Activated CD4-positive, alpha-beta memory T cell treated with anti-CD3 and anti-CD28 coated beads for 36 hours (primary cell): ENCODE measurements at regions not wholly inside any gene's neighbourhood (a gene's known extent, or its start where the extent isn't known, plus 50 kb on each side); places are given as distances from the start of the nearest gene placed in this dataset.

Experiments used
- CTCF ChIA-PET: fragments of 350-600 bp; sonication (Branson Sonifier 250); formaldehyde crosslinking; loops from one replicate; lab custom pipeline; 2021; ENCODE audit warnings: antibody characterized with exemption, inconsistent platforms; lab: Charles Lee
- POLR2A ChIA-PET: fragments of 350-600 bp; sonication (Branson Sonifier 250); formaldehyde crosslinking; loops from one replicate; lab custom pipeline; 2021; ENCODE audit warnings: antibody characterized with exemption; lab: Charles Lee
- DNase-seq: peaks from one replicate; pipeline ENCODE4 v3.0.0-alpha.2; 2020
- H3K27ac Mint-ChIP-seq: one replicate; pipeline ENCODE4 v1.8.0; 2021; ENCODE audit warnings: mixed read lengths
- H3K27me3 Mint-ChIP-seq: one replicate; pipeline ENCODE4 v1.8.0; 2021; ENCODE audit warnings: mixed read lengths
- H3K36me3 Mint-ChIP-seq: one replicate; pipeline ENCODE4 v1.8.0; 2021; ENCODE audit warnings: mixed read lengths
- H3K4me1 Mint-ChIP-seq: one replicate; pipeline ENCODE4 v1.8.0; 2021; ENCODE audit warnings: low read depth, mixed read lengths
- H3K4me3 Mint-ChIP-seq: one replicate; pipeline ENCODE4 v1.8.0; 2021; ENCODE audit warnings: mild to moderate bottlenecking, mixed read lengths
- H3K9me3 Mint-ChIP-seq: one replicate; pipeline ENCODE4 v1.8.0; 2021; ENCODE audit warnings: mixed read lengths
- intact Hi-C: fragments of 100-400 bp; cut with micrococcal nuclease; formaldehyde crosslinking; loops from one replicate; pipeline ENCODE4 v1.15.1; 2023

- Mint-ChIP-seq H3K36me3 (no peaks in the 10 kb centered on the region), H3K9me3 (no peaks in the 10 kb centered on the region), H3K4me3 (no peak overlapping the region), H3K4me1 (no peaks in the 10 kb centered on the region), H3K27me3 (no peaks in the 10 kb centered on the region), H3K27ac (no peak overlapping the region)
- POLR2A ChIA-PET = no interaction called here
- no peak for DNase-seq
- intact Hi-C loops = no loop called here
- CTCF ChIA-PET = no interaction called here
Observed at GRCh38 chr5:92969191-92969780, 611.7 kb downstream of the NR2F1-AS1 start.

DNA sequence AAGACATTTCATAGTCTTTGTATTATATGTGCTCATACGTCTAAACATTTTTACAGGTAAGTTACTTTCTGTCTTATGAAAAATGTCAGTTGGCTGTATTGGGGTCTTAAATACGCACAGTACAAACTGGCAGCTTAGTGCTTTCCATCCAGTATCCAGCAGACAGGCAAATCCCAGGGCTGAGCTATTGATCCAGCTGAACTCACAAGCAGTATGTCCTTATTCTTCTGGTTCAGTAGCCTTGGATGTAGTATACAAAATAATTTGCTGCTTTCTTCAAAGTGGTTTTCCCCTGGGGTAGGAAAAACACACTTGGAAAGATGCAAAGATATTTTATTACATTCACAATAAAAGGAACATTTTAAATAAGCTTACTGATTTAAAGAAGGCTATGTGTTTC lies 617.2 kb downstream of the NR2F1-AS1 start:
- Mint-ChIP-seq H3K36me3 (no peaks in the 10 kb centered on the region), H3K4me1 (no peaks in the 10 kb centered on the region), H3K4me3 (no peak overlapping the region), H3K9me3 (no peaks in the 10 kb centered on the region), H3K27ac (no peak overlapping the region), H3K27me3 (no peaks in the 10 kb centered on the region)
- intact Hi-C loops = no loop called here
- no peak for DNase-seq
- ChIA-PET POLR2A (no interaction called here), CTCF (interaction anchor here (1.0 kb wide), 1 partner anchor 12 kb away, joined by 3 read pairs; no protein-coding TSS in a partner anchor)

DNA sequence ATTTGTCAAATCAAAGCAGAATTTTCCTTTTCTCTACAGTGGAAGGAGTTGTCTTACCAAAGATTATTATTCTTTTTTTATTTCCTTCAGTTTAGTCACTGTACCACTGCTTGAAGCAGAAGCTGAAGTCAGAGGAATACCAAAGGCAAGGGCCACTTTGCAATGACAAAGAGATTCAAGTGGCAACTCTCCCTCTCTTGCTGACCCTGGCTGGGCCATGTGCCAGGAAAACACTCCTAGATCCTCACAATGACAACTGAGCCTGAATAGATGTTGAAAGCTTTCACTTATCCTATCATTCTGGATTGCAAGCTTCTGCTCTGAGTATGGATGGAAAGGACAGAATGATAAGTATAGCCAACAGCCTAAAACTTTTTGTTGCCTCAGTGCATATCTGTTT lies 618.3 kb downstream of the NR2F1-AS1 start:
- no peaks in the 10 kb centered on the region for H3K4me1 Mint-ChIP-seq
- H3K36me3 Mint-ChIP-seq = no peaks in the 10 kb centered on the region
- ChIA-PET POLR2A (no interaction called here), CTCF (no interaction called here)
- no peak overlapping the region for H3K4me3 Mint-ChIP-seq
- DNase-seq = no peak
- intact Hi-C loops = no loop called here
- H3K27ac Mint-ChIP-seq = no peak overlapping the region
- no peaks in the 10 kb centered on the region for H3K27me3 Mint-ChIP-seq
- no peaks in the 10 kb centered on the region for H3K9me3 Mint-ChIP-seq

GRCh38 chr5:92956886-92957285 lies 624.1 kb downstream of the NR2F1-AS1 start:
- H3K4me3 Mint-ChIP-seq = no peak overlapping the region
- CTCF ChIA-PET = no interaction called here

GRCh38 chr5:92952243-92952642 lies 628.8 kb downstream of the NR2F1-AS1 start:
- no peak for DNase-seq
- intact Hi-C loops = no loop called here
- ChIA-PET POLR2A (no interaction called here), CTCF (no interaction called here)
- H3K9me3 Mint-ChIP-seq = peaks cover 43% of the 10 kb centered on the region
- H3K36me3 Mint-ChIP-seq = no peaks in the 10 kb centered on the region
- no peak overlapping the region for H3K4me3 Mint-ChIP-seq
- H3K27ac Mint-ChIP-seq = no peak overlapping the region
- no peaks in the 10 kb centered on the region for H3K27me3 Mint-ChIP-seq
- H3K4me1 Mint-ChIP-seq = no peaks in the 10 kb centered on the region

More at GRCh38 chr5:92956886-92957285, 624.1 kb downstream of the NR2F1-AS1 start:
- H3K27me3 Mint-ChIP-seq = no peaks in the 10 kb centered on the region
- H3K9me3 Mint-ChIP-seq = peaks cover 13% of the 10 kb centered on the region
- DNase-seq = no peak
- H3K27ac Mint-ChIP-seq = no peak overlapping the region
- H3K36me3 Mint-ChIP-seq = no peaks in the 10 kb centered on the region
- H3K4me1 Mint-ChIP-seq = no peaks in the 10 kb centered on the region
- POLR2A ChIA-PET = no interaction called here
- intact Hi-C loops = no loop called here

DNA sequence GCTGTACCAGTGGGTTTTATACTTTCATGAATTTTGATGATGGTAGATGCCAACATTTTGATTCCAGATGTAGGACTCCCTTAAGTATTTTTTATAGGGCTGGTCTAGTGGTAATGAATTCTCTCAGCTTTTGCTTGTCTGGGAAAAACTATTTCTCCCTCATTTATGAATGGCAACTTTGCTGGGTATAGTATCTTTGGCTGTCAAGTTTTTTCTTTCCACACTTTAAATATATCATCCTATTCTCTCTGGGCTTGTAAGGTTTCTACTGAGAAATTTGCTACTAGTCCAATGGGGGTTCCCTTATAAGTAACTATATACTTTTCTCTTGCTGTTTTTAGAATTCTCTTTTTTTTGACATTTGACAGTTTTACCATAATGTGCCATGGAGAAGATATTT lies 629.3 kb downstream of the NR2F1-AS1 start:
- CTCF ChIA-PET = no interaction called here

DNA sequence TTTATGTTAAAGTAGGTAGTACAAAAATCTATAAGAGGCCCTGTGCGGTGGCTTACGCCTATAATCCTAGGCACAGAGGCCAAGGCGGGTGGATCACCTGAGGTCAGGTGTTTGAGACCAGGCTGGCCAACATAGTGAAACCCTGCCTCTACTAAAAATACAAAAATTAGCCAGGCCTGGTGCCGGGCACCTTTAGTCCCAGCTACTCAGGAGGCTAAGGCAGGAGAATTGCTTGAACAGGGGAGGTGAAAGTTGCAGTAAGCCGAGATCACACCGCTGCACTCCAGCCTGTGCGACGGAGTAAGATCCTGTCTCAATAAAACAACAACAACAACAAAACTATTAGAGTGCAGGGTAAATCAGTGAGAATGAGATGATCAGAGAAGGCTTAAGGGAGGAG lies 634.5 kb downstream of the NR2F1-AS1 start:
- Mint-ChIP-seq H3K27me3 (no peaks in the 10 kb centered on the region), H3K9me3 (peaks cover 27% of the 10 kb centered on the region)
- intact Hi-C loops = no loop called here

More for the DNA sequence above, 629.3 kb downstream of the NR2F1-AS1 start:
- no peak overlapping the region for H3K4me3 Mint-ChIP-seq
- H3K36me3 Mint-ChIP-seq = no peaks in the 10 kb centered on the region
- no peak for DNase-seq
- POLR2A ChIA-PET = no interaction called here
- no peak overlapping the region for H3K27ac Mint-ChIP-seq
- intact Hi-C loops = no loop called here
- H3K4me1 Mint-ChIP-seq = no peaks in the 10 kb centered on the region
- H3K27me3 Mint-ChIP-seq = no peaks in the 10 kb centered on the region
- H3K9me3 Mint-ChIP-seq = peaks cover 43% of the 10 kb centered on the region

DNA sequence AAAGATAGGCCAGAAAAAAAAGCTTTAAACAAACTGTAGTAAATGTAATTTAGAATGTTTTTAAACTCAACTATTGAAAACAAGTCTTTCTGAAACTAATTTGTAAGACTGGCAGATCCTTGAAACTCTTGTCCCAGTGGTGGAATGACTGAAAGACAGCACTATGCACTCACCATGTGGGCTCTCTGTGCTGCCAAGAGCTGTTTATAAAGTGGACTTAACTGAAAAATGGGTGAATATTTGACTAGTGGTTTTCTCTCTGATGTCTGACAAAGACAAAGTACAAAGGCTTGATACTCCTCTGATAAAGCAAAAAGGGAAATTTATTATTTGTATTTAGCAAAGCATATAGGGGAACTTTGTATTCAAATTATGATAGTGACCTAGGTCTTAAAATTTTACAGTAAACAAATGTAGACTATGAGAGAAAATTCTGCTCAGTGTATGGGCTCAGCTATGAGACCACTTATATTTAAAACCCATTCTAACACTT lies 635.4 kb downstream of the NR2F1-AS1 start:
- no peak for DNase-seq
- Mint-ChIP-seq H3K4me1 (no peaks in the 10 kb centered on the region), H3K9me3 (peaks cover 20% of the 10 kb centered on the region), H3K36me3 (no peaks in the 10 kb centered on the region), H3K4me3 (no peak overlapping the region), H3K27me3 (no peaks in the 10 kb centered on the region), H3K27ac (no peak overlapping the region)
- POLR2A ChIA-PET = no interaction called here
- intact Hi-C loops = no loop called here
- CTCF ChIA-PET = interaction anchor here (1.0 kb wide), 1 partner anchor 256 kb away, joined by 3 read pairs; no protein-coding TSS in a partner anchor

More for the DNA sequence above, 634.5 kb downstream of the NR2F1-AS1 start:
- no peaks in the 10 kb centered on the region for H3K36me3 Mint-ChIP-seq
- ChIA-PET POLR2A (no interaction called here), CTCF (no interaction called here)
- H3K4me1 Mint-ChIP-seq = no peaks in the 10 kb centered on the region
- no peak for DNase-seq
- no peak overlapping the region for H3K27ac Mint-ChIP-seq
- H3K4me3 Mint-ChIP-seq = no peak overlapping the region

GRCh38 chr5:92944903-92945604 lies 636.0 kb downstream of the NR2F1-AS1 start:
- Mint-ChIP-seq H3K27ac (no peak overlapping the region), H3K9me3 (peaks cover 16% of the 10 kb centered on the region), H3K4me1 (no peaks in the 10 kb centered on the region), H3K36me3 (no peaks in the 10 kb centered on the region), H3K27me3 (no peaks in the 10 kb centered on the region), H3K4me3 (no peak overlapping the region)
- ChIA-PET POLR2A (no interaction called here), CTCF (interaction anchor here (1.0 kb wide), 1 partner anchor 255 kb away, joined by 3 read pairs; no protein-coding TSS in a partner anchor)
- intact Hi-C loops = no loop called here
- DNase-seq = no peak

DNA sequence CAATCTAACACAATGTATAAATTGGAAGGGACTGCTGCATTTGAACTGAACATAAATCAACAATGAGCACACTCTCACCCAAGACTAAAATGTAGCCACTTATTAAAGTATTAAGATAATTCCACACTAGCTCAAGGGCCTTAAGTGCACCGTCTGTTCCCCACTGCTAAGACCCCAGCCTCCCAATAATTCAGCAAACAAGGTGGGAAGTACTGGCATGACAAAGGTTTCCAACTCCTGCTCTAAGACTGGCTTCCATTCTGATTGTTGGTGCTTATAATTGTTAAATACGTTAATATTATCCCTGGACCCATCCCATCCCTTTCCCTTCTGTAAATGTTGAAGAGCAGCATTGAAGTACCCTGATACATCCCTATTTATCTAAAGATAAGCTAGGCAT lies 636.7 kb downstream of the NR2F1-AS1 start:
- no peak for DNase-seq
- no peaks in the 10 kb centered on the region for H3K27me3 Mint-ChIP-seq
- no peak overlapping the region for H3K27ac Mint-ChIP-seq
- H3K4me3 Mint-ChIP-seq = no peak overlapping the region
- H3K9me3 Mint-ChIP-seq = peaks cover 12% of the 10 kb centered on the region
- H3K36me3 Mint-ChIP-seq = no peaks in the 10 kb centered on the region
- ChIA-PET POLR2A (no interaction called here), CTCF (no interaction called here)
- no peaks in the 10 kb centered on the region for H3K4me1 Mint-ChIP-seq
- intact Hi-C loops = no loop called here

DNA sequence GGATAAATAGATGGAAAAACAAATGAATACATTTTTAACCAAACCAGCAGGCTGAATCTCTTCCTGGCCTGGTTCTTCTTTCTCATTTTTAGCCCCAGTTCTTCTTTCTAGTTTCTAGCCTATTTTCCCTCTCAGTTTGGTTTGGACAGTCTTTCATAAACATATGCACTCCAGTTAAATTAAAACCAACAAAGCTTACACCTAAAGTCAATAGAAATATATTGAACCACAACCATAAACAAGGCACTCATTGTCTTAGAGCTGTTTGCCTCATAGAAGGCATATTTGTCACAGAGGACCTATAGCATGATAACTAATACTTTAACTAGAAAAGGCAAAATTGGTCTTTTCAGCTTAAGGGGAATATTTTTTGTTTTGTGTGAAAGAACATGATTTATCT lies 638.3 kb downstream of the NR2F1-AS1 start:
- no peak for DNase-seq
- CTCF ChIA-PET = no interaction called here

GRCh38 chr5:92941806-92942205 lies 639.2 kb downstream of the NR2F1-AS1 start:
- CTCF ChIA-PET = no interaction called here
- Mint-ChIP-seq H3K27me3 (no peaks in the 10 kb centered on the region), H3K4me1 (no peaks in the 10 kb centered on the region), H3K36me3 (no peaks in the 10 kb centered on the region), H3K27ac (no peak overlapping the region), H3K4me3 (no peak overlapping the region), H3K9me3 (no peaks in the 10 kb centered on the region)
- intact Hi-C loops = no loop called here
- POLR2A ChIA-PET = no interaction called here
- DNase-seq = no peak

More for the DNA sequence above, 638.3 kb downstream of the NR2F1-AS1 start:
- Mint-ChIP-seq H3K4me1 (no peaks in the 10 kb centered on the region), H3K27me3 (no peaks in the 10 kb centered on the region), H3K9me3 (peaks cover under 1% of the 10 kb centered on the region), H3K27ac (no peak overlapping the region), H3K4me3 (no peak overlapping the region), H3K36me3 (no peaks in the 10 kb centered on the region)
- POLR2A ChIA-PET = no interaction called here
- intact Hi-C loops = no loop called here

DNA sequence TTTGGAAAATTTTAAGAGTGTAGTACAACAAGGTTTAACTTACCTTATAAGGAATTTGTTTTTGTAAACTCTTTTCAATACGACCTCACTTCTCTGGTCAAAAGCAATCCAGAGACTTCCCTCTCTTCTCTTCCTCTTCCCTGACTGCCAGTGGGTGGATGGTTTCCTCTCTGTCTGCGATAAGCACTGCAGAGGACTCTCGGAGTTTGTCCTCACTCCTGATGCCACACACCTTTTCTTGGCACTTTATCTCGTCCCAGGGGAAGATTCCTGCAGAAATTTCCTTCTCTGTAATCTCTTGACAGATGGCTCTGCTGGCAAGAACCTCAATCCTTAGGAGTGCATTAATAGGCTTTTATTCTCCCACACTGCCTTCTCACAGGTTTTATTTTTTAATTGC lies 641.6 kb downstream of the NR2F1-AS1 start:
- Mint-ChIP-seq H3K27ac (no peak overlapping the region), H3K36me3 (no peaks in the 10 kb centered on the region), H3K4me1 (no peaks in the 10 kb centered on the region), H3K9me3 (no peaks in the 10 kb centered on the region), H3K4me3 (no peak overlapping the region), H3K27me3 (no peaks in the 10 kb centered on the region)
- intact Hi-C loops = no loop called here
- CTCF ChIA-PET = no interaction called here
- no peak for DNase-seq
- POLR2A ChIA-PET = no interaction called here
